ENCODE measurements at regions not wholly inside any gene's neighbourhood (a gene's known extent, or its start where the extent isn't known, plus 50 kb on each side); places are given as distances from the start of the nearest gene placed in this dataset.

DNA sequence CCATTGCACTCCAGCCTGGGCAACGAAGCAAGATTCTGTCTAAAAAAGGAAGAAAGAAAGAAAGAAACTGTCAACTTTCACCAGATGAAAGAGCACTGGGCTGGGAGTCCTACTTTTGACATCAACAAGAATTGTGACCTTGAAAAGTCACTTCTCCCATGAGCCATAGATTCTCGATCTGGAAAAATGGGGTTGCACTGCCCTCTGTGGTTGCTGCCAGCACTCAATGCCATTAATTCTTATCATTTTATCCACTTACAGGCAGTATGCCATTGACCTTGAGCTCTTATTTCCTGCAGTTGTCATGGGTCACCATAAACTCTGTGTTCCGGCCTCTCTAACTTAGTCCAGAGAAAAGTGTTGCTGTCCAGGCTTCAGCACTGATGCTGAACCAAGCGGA, 137.2 kb downstream of the NOC3L start:
- TF ChIP-seq, protein P1, sequence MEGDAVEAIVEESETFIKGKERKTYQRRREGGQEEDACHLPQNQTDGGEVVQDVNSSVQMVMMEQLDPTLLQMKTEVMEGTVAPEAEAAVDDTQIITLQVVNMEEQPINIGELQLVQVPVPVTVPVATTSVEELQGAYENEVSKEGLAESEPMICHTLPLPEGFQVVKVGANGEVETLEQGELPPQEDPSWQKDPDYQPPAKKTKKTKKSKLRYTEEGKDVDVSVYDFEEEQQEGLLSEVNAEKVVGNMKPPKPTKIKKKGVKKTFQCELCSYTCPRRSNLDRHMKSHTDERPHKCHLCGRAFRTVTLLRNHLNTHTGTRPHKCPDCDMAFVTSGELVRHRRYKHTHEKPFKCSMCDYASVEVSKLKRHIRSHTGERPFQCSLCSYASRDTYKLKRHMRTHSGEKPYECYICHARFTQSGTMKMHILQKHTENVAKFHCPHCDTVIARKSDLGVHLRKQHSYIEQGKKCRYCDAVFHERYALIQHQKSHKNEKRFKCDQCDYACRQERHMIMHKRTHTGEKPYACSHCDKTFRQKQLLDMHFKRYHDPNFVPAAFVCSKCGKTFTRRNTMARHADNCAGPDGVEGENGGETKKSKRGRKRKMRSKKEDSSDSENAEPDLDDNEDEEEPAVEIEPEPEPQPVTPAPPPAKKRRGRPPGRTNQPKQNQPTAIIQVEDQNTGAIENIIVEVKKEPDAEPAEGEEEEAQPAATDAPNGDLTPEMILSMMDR (IDR thresholded peaks at IDR 0.05; ENCODE audit: low read depth, low read length), result peak; percentile 11
- no peak for TF ChIP-seq POLR2A (IDR thresholded peaks at IDR 0.05; ENCODE audit: extremely low read depth, insufficient read length)

Data from NB4 (cell line).